ENCODE measurements at regions not wholly inside any gene's neighbourhood (a gene's known extent, or its start where the extent isn't known, plus 50 kb on each side); places are given as distances from the start of the nearest gene placed in this dataset.
"Not testable (repeated sequence)": the region's sequence is repeated elsewhere in the genome, so short reads cannot be mapped to it uniquely, and the experiment has no call there.

DNA sequence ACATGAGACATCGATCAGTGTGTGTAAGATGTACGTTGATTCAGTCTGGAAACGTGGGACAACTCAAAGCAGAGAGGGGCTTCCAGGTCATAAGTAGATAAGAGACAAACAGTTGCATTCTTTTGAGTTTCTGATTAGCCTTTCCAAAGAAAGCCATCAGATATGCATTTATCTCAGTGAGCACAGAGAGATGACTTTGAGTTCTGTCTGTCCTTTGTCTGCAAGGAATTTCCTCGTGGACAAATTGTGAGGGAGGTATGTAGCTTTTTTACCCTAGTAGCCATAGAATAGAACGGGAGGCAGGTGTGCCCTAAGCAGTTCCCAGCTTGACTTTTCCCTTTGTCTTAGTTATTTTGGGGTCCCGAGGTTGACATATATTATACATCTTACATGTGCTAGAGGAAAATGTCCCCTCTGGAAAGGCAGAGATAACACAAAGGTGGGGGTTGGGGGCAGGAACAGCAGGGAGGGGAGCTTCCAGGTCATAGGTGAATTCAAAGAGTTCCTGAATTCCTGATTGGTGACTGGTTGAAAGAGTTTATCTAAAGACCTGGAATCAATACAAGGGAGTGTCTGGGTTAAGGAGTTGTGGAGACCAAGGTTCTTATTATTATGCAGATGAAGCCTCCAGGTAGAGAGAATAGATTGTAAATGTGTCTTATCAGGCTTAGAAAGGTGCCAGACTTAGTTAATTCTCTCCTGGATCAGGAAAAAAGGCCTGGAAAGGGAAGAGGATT lies 237.0 kb downstream of the NFATC2 start:
- no peak for DNase-seq

DNA sequence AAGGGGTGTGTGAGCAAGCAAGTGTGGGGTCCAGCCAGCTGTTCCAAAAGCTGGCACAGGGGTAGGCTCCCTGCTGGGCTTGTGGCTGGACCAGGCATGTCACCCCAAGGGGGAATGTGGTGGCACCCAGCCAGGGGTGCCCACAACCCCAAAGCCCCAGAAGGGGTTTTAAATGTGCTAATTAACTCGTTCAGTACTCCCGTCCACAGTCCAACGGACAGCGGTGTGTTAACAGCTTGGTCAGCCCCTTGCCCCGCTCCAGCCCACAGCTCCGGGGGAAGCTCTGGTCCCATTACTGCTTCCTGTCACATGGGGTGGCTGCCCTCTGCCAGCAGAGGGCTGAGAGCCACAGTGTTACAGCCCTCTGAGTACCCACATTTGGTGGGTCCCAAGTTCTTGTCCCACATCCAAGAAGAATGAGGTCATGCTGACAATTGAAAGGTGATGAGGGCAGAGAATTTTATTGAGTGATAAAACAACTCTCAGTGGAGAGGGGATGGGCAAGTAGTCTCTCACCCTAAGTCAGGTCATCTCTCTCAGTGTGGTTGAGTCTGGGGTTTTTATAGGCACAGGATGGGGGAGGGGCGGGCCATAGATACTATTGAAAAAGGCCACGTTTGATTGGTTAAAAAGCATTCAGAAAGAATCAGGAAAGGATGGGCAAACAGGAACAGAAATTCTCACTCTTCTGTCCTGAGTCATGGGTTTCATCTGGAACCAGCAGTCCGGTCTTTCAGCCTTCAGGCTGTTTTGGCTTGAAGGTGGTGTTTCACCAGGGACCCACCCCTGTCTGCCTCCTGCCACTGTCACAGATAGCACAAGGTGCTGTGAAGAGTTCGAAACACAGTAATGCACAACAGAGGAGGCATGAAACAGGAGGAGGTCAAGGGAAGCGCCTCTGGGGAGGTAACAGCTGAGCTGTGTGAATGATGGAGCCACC lies 238.5 kb downstream of the NFATC2 start:
- DNase-seq: no peak

DNA sequence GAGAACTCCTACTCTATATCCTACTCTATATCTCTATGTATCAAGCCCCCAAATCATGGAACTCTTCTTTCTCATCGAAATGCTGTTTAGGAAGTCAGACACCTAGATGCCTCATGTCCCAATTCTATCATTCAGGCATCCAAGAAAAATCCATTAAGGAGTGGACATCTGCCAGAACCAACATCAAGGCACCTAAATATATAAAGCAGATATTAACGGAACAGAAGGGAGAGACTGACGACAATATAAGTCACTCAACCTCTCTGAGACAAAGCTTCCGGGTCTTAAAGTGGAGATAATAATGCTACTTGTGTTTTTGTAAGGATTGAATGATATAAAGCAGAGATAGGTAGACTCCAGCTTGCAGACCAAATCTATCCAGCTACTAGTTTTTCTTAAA lies 241.5 kb downstream of the NFATC2 start:
- DNase-seq: no peak

DNA sequence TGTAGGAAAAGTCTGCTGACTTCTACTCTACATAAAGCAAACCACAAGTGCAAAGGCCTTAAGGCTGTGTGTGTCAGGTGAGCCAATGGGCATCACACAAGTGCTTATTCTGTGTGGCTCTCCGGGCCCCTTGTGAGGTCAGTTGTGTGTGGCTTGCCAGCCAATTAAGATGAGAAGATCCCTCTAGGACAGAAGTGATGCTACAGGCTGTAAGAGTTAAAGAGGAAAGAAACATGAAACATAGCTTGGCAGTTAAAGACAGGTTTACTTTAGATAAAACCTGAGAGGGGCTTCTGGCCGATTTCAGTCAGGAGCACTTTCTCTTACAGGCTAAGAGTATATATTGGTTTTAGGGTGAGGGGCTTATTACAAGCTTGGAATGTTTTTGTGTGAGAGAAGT lies 242.4 kb downstream of the NFATC2 start:
- DNase-seq: no peak

DNA sequence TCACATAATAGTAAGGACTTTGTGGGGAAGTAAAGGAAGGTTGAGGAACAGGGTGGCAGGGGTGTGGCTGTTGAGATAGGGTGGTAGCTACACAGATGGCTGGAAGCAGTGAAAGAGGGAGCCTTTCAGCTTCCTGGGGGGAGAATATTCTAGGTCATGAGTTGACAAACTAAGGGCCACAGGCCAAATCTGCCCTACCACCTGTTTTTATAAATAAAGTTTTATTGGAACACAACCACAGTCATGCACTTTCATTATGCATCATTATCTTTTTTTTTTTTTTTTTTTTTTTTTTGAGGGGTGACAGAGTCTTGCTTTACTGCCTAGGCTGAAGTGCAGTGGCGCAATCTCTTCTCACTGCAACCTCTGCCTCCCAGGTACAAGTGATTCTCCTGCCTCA lies 243.1 kb downstream of the NFATC2 start:
- no peak for DNase-seq

DNA sequence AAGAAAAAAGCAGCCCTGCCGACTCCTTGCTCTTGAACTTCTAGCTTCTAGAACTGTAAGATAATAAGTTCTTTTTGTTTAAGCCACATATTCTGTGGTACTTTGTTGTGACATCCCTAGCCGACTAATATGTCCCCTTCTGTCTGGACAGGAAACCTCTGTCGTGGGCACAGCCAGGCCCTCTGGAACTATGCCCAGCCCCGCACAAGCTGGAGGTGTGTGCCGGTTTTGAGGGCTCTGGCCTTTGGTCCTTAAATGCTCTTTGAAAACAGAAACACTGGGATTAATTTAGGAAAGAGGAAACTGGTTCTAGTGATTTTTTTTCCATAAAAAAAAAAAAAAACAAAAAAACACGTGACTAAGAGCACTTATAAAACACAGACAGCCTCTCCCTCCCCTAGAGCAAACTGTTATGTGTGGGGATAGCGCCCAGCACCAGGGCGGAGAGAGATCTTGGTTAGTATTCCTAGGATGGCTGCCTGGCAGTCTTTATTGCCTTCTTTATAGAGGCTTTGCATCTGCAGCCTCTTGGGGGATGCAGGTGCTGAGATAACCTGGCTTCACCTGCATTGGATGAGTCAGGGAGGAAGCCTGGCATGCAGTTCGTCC lies 244.3 kb downstream of the NFATC2 start:
- no peak for DNase-seq

DNA sequence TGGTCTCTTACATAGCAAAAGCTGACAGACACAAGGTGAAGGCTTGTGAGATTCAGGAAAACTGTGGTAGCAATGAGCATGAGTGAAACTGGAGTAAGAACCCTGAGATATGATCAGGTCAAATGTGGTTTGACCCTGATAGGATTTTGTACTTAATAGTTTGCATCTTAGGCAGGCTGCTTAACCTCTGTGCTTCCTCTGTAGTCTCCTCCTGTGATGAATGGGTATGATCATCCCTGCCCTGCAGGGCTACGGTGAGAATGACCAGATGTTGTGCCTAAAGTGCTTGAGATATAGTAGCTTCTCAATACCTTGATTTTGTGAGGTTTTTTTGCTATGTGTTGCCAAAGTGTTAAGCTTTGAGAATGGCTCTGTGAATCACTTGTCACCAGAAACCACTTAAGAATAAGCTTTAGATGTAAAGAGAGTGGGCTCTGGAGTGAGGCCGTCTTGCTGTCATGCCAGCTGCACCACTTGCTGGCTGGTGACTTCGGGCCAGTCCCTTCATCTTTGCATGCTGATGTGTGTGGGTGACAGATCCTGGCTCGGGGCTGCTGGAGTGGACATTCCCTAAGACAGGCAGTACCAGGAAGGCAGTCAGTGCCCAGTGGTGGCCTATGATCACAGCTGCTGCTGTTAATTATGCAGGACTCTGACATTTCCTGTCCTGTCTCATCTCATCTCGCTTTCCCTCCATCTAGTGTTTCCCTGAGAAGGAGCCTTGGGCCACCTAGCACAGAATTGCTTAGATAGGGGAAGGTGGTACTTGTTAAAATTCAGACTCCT lies 254.7 kb downstream of the NFATC2 start:
- DNase-seq: no peak

DNA sequence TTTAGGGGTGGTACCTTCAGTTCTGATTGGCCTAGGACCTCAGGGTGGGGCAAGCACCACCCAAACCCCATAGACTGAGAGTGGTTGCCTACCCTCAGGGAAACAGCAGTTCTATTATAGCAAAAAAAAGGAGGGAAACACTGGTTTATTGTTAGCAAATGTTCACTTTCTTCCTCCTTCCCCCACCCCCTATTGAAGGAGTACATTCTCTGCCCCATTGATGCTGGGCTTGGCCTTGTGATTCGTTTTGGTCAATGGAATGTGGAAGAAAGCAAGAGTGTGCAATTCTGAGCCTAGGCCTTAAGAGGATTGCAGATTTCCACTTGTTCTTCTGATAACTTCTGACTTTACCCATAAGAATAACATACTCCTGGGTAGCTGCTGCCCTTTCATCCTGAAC lies 255.8 kb downstream of the NFATC2 start:
- no peak for DNase-seq

DNA sequence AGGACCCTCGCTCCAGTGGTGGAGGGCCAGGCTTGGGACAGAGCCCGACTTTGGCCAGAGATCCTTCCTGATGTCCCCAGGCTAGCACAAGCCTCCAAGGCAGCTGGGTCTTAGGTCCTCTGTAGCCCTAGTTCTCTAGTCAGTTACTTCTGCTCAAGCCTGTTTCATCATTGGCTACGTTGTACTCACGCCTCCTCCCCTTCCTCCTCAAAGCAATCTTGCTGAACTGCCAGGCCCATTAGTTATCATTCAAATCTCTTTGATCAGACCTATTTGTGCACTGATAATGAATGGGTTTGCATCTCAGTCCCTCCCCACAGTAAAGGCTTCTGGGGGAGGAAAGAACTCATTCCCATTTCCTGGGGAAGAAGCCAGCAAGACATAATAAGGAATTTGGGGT lies 256.8 kb downstream of the NFATC2 start:
- no peak for DNase-seq

DNA sequence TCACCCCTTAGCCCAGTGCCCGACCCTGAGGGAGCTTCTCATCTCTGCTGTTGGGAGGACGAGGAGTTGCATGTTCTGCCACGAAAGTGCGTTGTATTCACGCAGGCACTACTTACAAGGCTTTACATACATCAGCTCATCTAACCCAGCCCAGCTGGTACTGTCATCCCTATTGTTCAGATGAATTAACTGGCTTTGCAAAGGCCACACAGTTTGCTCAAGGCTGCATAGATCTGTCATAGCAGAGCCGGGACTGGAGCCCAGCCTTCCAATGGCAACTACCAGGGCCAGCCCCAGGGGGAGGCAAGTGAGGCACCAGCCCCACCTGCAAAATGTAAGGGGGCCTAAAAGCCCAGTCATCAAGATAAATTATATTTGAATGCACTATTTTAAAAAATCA lies 257.6 kb downstream of the NFATC2 start:
- DNase-seq: no peak

DNA sequence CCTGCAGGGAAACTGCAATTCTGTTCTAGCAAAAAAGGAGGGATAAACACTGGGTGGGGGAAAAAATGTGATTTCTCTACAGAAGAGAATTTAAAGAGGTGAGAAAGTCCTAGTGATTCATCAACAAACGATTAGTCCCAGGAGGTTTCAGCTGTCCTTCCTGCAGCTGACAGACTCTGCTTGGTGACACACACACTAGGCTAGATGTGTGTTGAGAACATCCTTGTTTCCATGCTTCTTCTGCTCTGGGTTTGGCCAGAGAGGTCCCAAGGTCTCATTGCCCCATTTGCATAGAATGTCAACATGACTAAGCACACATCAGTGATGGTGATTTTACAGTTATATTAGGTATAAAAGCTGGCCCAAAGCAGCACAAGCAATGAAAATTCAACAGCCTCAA lies 258.3 kb downstream of the NFATC2 start:
- no peak for DNase-seq

DNA sequence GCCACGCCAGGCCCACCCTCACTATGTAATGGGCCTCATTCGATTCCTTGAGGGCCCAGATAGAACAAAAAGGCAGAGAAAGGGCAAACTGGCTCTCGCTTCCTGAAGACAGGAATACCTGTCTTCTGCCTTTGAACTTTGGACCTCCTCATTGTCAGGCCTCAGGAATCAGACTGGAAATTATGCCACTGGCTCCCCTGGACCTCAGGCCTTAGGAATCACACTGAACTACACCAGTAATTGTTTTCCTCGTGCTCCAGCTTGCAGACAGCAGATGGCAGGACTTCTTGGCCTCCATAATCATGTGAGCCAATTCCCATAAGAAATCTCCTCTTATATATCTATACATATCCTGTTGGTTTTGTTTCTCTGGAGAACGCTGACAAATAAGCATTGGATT lies 258.6 kb upstream of the KCNG1 start:
- DNase-seq: no peak

DNA sequence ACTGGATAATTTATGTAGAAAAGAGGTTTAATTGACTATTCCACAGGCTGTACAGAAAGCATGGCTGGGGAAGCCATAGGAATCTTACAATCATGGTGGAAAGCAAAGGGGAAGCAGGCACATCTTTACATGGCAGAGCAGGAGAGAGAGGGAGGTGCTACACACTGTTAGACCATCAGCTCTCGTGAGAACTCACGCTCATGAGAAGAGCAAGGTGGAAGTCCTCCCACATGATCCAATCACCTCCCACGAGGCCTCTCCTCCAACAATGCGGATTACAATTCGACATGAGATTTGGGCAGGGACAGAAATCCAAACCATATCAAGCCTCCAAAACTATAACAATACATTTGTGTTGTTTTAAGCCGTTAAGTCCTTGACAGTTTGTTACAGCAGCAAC lies 257.1 kb upstream of the KCNG1 start:
- no peak for DNase-seq

DNA sequence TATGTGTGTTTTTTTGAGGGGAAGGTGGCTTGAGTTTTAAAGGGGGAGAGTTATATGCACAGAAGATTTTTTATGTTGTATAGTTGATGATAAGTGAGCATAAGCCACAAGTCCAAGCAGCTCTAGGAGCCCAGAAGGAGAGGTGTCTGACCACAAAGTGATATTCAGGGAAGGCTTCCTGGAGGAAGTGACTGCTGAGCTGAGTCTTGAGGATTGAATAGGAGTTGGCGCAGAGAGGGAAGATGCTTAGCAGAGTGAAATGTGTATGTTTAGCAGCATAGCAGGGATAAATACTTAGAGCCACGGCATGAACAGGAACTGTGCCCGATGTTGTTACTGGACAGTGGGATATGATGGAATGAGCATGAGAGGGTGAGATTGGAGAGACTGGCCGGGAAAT lies 255.1 kb upstream of the KCNG1 start:
- no peak for DNase-seq

DNA sequence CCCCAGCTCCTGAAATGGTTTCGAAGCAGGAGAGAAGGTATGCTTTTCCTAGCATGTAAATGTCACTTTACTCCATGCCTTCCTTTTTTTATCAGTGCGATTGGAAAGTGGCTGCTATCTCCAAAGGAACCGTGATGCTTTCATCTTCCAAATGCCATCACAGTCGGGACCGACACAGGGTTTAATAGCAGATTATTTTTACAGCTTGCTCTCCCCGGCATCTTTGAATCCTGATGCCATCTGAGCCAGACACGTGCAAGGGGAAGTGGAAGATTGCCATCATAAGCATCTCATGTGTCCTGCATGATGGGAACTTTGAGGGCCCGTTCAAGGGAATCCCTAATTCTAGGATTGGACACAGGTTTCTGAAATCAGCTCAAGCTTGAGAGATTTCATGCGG lies 253.4 kb upstream of the KCNG1 start:
- no peak for DNase-seq

DNA sequence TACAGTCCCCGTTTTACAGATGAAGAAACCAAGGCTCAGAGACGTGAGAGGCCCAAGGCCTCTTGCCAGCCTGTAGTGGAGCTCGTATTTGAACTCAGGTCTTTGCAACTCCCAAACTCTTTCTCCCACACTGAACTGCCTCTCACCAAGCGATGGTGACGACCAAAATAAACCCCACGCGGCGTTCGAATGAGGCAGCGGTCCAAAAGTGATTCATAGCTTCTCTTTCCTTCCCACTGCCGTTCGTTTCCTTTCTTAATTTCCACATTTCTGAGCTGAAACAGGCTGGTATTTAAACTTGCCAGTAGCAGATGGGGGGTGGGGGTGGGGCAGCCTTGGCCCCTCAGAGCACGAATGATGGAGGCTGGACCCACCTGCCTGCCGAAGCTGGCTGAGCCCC lies 252.9 kb upstream of the KCNG1 start:
- DNase-seq: no peak

DNA sequence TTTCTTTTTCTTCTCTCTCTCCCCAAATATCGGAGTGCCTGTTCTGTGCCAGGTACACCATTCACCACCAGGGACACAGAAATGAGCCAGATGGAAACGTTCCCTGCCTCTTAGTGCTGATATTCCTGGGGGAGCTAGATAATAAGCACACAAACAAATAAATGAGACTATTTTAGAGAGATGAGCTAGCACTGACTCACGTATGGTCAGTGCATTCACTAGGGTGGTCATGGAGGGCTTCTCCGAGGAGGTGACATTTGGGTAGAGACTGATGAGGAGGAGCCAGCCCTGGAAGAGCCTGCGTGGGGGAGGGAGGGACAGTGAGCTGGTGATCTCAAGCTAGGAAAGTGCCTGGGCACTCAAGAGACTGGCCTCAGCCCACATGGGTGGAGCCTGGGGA lies 252.3 kb upstream of the KCNG1 start:
- DNase-seq: no peak

DNA sequence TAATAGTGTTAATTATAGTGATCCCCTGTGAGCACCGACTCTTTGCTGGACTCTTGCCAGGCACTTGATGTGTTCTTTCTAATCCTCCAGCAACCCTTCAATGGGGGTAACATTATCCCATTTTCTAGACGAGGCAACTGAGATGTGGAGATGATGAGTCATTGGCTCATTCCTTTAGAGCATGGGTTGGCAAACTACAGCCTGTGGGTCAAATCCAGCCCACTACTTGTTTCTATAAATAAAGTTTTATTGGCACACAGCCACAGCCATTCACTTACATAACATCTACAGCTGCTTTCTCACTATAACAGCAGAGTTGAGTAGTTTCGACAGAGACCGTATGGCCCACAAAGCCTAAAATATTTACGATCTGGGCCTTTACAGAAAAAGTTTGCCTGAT lies 249.5 kb upstream of the KCNG1 start:
- no peak for DNase-seq

DNA sequence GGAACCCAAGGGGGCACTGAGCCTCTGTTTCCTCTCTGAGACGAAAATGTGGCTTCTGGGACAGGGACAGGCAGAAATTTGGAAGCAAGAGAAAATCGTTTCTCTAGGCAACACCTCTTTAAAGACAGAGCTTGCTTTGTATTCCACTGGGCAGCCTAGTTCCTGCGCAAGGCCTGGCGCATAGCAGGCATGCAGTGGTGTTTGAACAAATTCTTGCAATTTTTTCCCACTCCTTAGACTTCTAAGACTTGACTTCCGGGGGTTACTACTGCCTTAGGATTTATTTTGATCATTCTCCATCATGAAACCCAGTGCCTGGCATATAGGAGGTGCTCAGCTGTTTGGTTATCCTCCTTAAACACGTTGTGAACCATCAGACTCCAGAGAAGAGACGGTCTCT lies 249.0 kb upstream of the KCNG1 start:
- no peak for DNase-seq

DNA sequence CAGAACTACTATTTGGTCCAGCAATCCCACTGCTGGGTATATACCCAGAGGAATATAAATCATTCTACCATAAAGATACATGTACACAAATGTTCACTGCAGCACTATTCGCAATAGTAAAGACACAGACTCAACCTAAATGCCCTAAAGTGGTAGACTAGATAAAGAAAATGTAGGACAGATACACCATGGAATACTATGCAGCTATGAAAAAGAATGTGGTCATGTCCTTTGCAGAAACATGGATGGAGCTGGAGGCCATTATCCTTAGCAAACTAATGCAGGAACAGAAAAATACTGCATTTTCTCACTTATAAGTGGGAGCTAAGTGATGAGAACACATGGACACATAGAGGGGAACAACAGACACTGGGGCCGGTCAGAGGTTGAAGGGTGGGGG lies 248.4 kb upstream of the KCNG1 start:
- not testable (repeated sequence) for DNase-seq

DNA sequence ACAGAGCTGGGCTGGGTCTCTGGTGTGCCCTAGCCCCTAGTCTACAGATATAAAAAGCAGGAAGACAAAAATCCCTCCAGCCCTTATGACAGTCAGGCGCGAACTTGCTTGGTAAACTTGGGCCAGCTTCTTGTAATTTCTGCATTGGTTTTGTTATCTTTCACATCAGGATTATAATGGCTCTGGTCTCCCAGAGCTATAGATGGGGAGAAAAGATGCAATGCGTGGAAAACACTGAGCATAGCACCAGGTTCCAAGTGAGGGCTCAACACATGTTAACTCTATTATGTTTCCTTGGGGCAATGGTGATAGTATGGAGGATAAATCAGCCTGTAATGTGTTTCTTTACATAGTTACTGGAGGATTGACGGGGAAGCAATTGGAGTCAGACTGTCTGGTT lies 246.8 kb upstream of the KCNG1 start:
- no peak for DNase-seq

DNA sequence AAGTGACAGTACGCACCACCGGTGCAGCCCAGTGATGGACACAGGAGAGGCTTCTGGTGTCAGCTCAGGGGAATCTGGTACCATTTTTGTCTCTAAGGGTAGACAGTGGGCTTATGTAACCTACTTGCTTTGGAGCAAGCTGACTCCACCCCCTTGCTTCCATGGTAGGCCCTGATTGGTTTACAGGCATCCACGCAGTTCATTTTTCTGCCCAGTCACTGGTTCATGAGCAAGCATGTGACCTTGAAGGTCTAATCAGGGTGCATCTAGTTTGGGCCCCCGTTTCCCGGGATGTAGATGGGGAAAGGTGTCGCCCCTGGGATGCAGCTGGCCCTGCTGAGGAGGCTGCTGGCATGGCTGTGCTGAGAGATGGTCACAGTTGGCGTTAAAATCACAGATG lies 244.8 kb upstream of the KCNG1 start:
- DNase-seq: no peak

DNA sequence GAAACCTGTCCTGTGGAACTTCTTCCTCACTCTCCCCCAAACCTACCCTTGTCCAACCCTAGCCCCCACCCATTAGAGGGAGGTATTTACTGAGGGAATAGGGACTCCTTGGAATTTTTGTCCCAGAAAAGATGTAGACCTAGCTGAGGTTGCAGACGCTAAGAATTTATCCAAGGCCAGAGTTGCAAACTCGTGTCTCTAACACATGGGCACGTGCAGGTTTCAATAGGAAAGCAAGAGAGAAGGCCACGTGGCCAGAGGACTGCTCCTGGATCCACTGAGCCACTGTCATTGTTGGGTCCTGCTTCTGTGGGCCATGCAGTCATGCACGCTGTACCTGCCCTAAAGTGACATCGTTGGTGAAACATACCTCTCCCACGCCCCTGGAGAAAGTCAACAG lies 243.4 kb upstream of the KCNG1 start:
- no peak for DNase-seq
